ENCODE measurements at regions not wholly inside any gene's neighbourhood (a gene's known extent, or its start where the extent isn't known, plus 50 kb on each side); places are given as distances from the start of the nearest gene placed in this dataset.

DNA sequence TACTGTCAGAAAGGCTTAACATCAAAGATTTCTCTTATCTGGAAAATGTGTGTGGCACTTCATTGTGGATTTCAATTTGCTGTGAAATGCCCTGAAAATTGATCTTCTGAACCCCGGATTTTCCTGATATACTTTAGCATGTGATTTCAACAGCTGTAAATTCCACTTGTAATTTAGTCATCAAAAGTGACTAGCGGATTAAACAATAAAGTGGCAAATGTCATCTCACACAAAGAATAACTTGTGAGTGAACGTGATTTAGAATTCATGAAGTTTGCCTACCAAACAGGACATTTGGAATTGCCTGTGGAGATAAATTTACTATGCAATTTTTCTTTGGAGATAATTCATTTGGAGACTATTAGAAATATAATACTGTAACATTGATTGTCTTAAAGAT lies 601.6 kb downstream of the COL12A1 start:
- no peak for DNase-seq (ENCODE audit: low spot score)
- TF ChIP-seq, protein P1, sequence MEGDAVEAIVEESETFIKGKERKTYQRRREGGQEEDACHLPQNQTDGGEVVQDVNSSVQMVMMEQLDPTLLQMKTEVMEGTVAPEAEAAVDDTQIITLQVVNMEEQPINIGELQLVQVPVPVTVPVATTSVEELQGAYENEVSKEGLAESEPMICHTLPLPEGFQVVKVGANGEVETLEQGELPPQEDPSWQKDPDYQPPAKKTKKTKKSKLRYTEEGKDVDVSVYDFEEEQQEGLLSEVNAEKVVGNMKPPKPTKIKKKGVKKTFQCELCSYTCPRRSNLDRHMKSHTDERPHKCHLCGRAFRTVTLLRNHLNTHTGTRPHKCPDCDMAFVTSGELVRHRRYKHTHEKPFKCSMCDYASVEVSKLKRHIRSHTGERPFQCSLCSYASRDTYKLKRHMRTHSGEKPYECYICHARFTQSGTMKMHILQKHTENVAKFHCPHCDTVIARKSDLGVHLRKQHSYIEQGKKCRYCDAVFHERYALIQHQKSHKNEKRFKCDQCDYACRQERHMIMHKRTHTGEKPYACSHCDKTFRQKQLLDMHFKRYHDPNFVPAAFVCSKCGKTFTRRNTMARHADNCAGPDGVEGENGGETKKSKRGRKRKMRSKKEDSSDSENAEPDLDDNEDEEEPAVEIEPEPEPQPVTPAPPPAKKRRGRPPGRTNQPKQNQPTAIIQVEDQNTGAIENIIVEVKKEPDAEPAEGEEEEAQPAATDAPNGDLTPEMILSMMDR (IDR thresholded peaks at IDR 0.05; ENCODE audit: unreplicated experiment) = no peak
- H3K4me3 Mint-ChIP-seq (ENCODE audit: unreplicated experiment) = no peak overlapping the region
- no peaks in the 10 kb centered on the region for H3K9me3 Mint-ChIP-seq (ENCODE audit: unreplicated experiment)
- peaks cover 14% of the 10 kb centered on the region for H3K4me1 Mint-ChIP-seq (ENCODE audit: unreplicated experiment)
- H3K27me3 Mint-ChIP-seq (ENCODE audit: unreplicated experiment) = no peaks in the 10 kb centered on the region
- no peak overlapping the region for H3K27ac Mint-ChIP-seq (ENCODE audit: unreplicated experiment)
- no peaks in the 10 kb centered on the region for H3K36me3 Mint-ChIP-seq (ENCODE audit: low read depth, unreplicated experiment)

DNA sequence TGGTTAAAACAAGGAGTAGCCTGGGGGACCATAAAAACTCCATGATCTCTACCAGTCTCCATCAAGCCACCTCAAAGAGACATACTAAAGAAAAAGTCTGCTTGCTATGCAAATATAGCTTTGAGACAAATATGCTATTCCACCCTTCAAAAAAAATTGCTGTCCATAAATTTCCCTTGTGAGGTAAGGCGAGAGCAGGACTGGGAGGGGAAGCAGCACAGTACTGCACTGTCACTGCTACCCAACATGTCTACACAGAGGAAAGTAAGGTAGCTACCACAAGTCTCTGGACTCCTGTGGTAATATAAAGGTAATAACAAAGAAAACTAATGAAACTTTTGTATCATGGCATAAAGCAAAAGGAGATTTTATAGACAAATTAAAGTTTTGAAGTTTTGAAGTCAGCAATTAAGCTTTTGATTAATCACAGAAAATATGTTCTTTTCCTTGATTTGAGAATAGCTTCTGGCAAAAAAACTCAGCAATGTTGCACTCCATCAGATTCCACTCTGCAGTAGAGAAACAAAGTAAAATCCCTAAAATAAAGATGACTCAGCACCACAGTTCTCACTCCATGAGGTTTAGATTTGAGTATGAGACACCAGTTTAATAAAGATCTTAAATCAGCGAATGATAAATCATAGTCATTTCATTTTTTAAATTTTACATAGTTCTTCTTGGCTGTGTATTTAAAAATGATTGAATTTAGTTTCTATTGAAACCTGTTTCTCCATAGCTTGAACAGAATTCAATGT lies 602.4 kb downstream of the COL12A1 start:
- no peak for DNase-seq (ENCODE audit: low spot score)
- Mint-ChIP-seq H3K27me3 (ENCODE audit: unreplicated experiment) (no peaks in the 10 kb centered on the region), H3K4me1 (ENCODE audit: unreplicated experiment) (peaks cover 14% of the 10 kb centered on the region), H3K9me3 (ENCODE audit: unreplicated experiment) (no peaks in the 10 kb centered on the region), H3K36me3 (ENCODE audit: low read depth, unreplicated experiment) (no peaks in the 10 kb centered on the region), H3K4me3 (ENCODE audit: unreplicated experiment) (no peak overlapping the region), H3K27ac (ENCODE audit: unreplicated experiment) (no peak overlapping the region)
- TF ChIP-seq, protein P1 (IDR thresholded peaks at IDR 0.05; ENCODE audit: unreplicated experiment) = no peak

DNA sequence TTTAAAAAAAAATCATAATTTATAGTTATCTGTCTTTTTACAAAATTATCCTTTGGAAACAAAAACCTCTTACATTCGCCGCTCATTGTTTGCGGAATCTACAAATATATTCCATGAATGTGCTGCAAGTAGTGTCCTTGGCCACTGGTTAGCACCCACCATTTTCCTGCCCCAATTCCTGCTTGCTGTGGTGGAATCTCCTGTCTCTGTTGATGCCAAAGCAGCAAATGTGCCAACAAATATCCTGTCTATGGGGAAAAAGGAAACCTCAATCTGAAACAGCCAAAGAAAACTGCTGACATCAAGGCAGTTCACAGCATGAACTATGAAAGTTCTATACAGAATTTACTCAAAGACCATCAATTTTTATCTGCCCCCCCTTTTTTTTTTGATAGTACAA lies 603.6 kb downstream of the COL12A1 start:
- H3K27ac Mint-ChIP-seq (ENCODE audit: unreplicated experiment) = no peak overlapping the region
- TF ChIP-seq, protein P1 (IDR thresholded peaks at IDR 0.05; ENCODE audit: unreplicated experiment) = no peak
- H3K4me1 Mint-ChIP-seq (ENCODE audit: unreplicated experiment) = peaks cover 10% of the 10 kb centered on the region
- no peaks in the 10 kb centered on the region for H3K9me3 Mint-ChIP-seq (ENCODE audit: unreplicated experiment)
- DNase-seq (ENCODE audit: low spot score) = no peak
- H3K36me3 Mint-ChIP-seq (ENCODE audit: low read depth, unreplicated experiment) = no peaks in the 10 kb centered on the region
- H3K4me3 Mint-ChIP-seq (ENCODE audit: unreplicated experiment) = no peak overlapping the region
- no peaks in the 10 kb centered on the region for H3K27me3 Mint-ChIP-seq (ENCODE audit: unreplicated experiment)

DNA sequence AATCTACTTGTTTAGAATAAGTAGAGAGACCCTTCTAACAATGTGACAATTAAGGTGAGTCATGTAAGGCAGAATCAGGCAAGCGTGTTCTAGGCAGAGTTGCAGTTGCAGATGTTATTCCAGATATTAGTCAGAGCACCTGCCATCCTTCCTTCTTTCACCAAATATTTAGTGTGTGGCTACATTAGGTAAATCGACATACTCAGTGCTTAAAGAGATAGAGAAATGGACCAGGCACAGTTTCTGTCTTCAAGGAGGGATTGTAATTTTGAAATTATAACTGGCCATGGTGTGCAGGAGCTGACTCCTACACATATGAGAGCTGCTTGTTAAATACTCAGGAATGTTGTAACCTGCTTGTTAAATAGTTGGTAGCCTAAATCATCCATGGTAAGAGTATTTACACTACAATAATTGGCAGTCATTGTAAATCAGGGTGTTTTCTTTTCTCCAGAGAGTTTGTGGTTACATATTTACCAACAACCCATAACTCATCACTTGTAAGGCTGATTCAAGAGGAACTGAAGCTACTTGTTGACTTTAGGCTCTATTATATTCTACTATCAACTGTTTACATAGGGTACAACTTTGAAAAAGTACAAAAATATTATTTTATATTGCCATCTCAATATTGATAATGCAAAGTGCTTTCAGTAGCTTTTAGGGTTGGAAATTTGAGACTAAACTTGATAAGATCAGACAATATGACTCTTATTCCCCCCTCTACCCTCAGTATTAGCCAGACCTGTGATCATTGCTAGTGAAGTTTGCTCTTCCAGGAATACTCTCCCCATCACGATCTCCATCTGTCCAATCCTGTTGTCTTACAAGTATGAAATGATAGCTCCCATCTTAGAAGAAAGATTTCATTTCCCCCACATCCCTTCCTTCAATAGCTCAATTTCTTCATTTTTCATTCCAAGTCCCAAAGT lies 607.1 kb downstream of the COL12A1 start:
- Mint-ChIP-seq H3K27me3 (ENCODE audit: unreplicated experiment) (no peaks in the 10 kb centered on the region), H3K4me1 (ENCODE audit: unreplicated experiment) (no peaks in the 10 kb centered on the region), H3K4me3 (ENCODE audit: unreplicated experiment) (no peak overlapping the region), H3K27ac (ENCODE audit: unreplicated experiment) (no peak overlapping the region), H3K9me3 (ENCODE audit: unreplicated experiment) (no peaks in the 10 kb centered on the region), H3K36me3 (ENCODE audit: low read depth, unreplicated experiment) (no peaks in the 10 kb centered on the region)
- TF ChIP-seq, protein P1 (IDR thresholded peaks at IDR 0.05; ENCODE audit: unreplicated experiment) = no peak
- DNase-seq (ENCODE audit: low spot score) = no peak

DNA sequence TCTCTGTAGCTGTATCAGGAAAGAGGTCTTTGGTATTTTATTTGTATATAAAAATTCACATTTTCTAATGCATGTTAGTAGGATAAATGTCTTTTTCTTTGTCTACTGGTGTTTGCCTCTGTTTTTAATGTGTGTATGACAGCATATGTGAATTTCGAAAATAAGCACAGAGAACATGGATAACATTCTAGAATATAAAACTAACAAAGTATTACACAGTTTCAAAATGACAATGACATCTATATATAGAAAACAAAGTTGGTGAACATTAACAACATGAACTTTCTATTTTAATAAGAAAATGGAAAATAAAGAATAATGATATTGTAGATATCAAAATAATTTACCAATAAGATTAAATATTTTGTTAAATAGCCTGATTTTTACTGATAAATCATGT lies 608.0 kb downstream of the COL12A1 start:
- DNase-seq (ENCODE audit: low spot score) = no peak
- TF ChIP-seq, protein P1 (IDR thresholded peaks at IDR 0.05; ENCODE audit: unreplicated experiment) = no peak
- Mint-ChIP-seq H3K27ac (ENCODE audit: unreplicated experiment) (no peak overlapping the region), H3K4me1 (ENCODE audit: unreplicated experiment) (no peaks in the 10 kb centered on the region), H3K9me3 (ENCODE audit: unreplicated experiment) (no peaks in the 10 kb centered on the region), H3K36me3 (ENCODE audit: low read depth, unreplicated experiment) (no peaks in the 10 kb centered on the region), H3K4me3 (ENCODE audit: unreplicated experiment) (no peak overlapping the region), H3K27me3 (ENCODE audit: unreplicated experiment) (no peaks in the 10 kb centered on the region)

Measured in endothelial cell (in vitro differentiated cells).